ENCODE measurements at regions not wholly inside any gene's neighbourhood (a gene's known extent, or its start where the extent isn't known, plus 50 kb on each side); places are given as distances from the start of the nearest gene placed in this dataset.

DNA sequence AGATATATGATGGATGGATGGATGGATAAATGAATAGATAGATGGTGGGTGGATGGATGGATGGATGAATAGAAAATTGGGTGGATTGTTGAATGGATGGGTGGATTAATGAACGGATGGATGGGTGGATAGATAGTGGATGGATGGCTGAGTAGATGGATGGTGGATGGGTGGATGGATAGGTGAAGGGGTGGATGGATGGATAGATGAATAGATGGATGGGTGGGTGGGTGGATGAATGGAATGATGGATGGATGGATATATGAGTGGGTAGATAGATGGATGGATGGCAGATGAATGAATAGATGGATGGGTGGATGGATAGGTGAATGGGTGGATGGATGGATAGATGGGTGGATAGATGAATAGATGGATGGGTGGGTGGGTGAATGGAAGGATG lies 80.7 kb upstream of the NEDD9 start:
- Histone ChIP-seq H2AFZ (ENCODE audit: low read depth, low read length, severe bottlenecking) (no peak overlapping the region), H3K4me3 (ENCODE audit: insufficient read depth, low read length, poor library complexity, severe bottlenecking) (no peak overlapping the region), H3K27ac (ENCODE audit: low read depth, low read length) (no peak overlapping the region), H3K9ac (ENCODE audit: low read length) (no peak overlapping the region), H3K9me2 (replicated peaks; ENCODE audit: insufficient read depth, low read length) (no peaks in the 10 kb centered on the region), H3K27me3 (ENCODE audit: low read length) (no peaks in the 10 kb centered on the region), H3K4me2 (ENCODE audit: low read depth, low read length, poor library complexity, severe bottlenecking) (no peak overlapping the region), H3K79me2 (ENCODE audit: insufficient read depth, low read length) (peaks cover 27% of the 10 kb centered on the region), H3K9me3 (ENCODE audit: insufficient read depth, low read length) (no peaks in the 10 kb centered on the region), H4K20me1 (ENCODE audit: low read depth, low read length) (no peaks in the 10 kb centered on the region), H3F3A (ENCODE audit: insufficient read depth) (no peaks in the 10 kb centered on the region), H3K36me3 (ENCODE audit: low read length) (peaks cover 3% of the 10 kb centered on the region; the same call in 1 of the 2 replicates)
- TF ChIP-seq, protein P1, sequence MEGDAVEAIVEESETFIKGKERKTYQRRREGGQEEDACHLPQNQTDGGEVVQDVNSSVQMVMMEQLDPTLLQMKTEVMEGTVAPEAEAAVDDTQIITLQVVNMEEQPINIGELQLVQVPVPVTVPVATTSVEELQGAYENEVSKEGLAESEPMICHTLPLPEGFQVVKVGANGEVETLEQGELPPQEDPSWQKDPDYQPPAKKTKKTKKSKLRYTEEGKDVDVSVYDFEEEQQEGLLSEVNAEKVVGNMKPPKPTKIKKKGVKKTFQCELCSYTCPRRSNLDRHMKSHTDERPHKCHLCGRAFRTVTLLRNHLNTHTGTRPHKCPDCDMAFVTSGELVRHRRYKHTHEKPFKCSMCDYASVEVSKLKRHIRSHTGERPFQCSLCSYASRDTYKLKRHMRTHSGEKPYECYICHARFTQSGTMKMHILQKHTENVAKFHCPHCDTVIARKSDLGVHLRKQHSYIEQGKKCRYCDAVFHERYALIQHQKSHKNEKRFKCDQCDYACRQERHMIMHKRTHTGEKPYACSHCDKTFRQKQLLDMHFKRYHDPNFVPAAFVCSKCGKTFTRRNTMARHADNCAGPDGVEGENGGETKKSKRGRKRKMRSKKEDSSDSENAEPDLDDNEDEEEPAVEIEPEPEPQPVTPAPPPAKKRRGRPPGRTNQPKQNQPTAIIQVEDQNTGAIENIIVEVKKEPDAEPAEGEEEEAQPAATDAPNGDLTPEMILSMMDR (IDR thresholded peaks at IDR 0.05; ENCODE audit: insufficient read depth, low read length, poor library complexity, severe bottlenecking) = no peak
- TF ChIP-seq EZH2phosphoT487 (conservative IDR thresholded peaks at IDR 0.05; ENCODE audit: low read length) = no peak

DNA sequence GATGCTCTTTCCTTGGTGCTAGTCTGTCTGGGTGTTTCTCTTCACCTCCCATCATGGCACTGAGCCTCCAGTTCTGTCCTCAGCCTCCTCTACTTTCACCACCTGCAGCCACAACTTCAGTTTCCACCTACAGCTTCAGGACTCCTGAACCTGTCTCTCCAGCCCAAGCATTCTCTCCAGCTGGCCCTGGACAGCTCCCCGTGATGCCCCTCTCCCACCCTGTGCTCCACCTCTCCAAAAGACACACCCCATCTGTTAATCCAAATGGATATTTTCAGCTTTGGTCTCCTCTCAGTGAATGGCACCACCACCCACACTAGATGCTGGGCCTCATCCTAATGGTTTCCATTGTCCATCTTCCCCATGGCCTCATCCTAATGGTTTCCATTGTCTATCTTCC lies 79.5 kb upstream of the NEDD9 start:
- Histone ChIP-seq H4K20me1 (ENCODE audit: low read depth, low read length) (no peaks in the 10 kb centered on the region), H3K9ac (ENCODE audit: low read length) (no peak overlapping the region), H3K36me3 (ENCODE audit: low read length) (peaks cover 3% of the 10 kb centered on the region; the same call in 1 of the 2 replicates), H2AFZ (ENCODE audit: low read depth, low read length, severe bottlenecking) (no peak overlapping the region), H3K79me2 (ENCODE audit: insufficient read depth, low read length) (peaks cover 32% of the 10 kb centered on the region), H3K4me2 (ENCODE audit: low read depth, low read length, poor library complexity, severe bottlenecking) (no peak overlapping the region), H3K27ac (ENCODE audit: low read depth, low read length) (no peak overlapping the region), H3K9me3 (ENCODE audit: insufficient read depth, low read length) (no peaks in the 10 kb centered on the region), H3K27me3 (ENCODE audit: low read length) (no peaks in the 10 kb centered on the region), H3K9me2 (replicated peaks; ENCODE audit: insufficient read depth, low read length) (no peaks in the 10 kb centered on the region), H3K4me3 (ENCODE audit: insufficient read depth, low read length, poor library complexity, severe bottlenecking) (no peak overlapping the region), H3F3A (ENCODE audit: insufficient read depth) (no peaks in the 10 kb centered on the region)
- TF ChIP-seq EZH2phosphoT487 (conservative IDR thresholded peaks at IDR 0.05; ENCODE audit: low read length) = no peak
- TF ChIP-seq, protein P1 (IDR thresholded peaks at IDR 0.05; ENCODE audit: insufficient read depth, low read length, poor library complexity, severe bottlenecking) = no peak

DNA sequence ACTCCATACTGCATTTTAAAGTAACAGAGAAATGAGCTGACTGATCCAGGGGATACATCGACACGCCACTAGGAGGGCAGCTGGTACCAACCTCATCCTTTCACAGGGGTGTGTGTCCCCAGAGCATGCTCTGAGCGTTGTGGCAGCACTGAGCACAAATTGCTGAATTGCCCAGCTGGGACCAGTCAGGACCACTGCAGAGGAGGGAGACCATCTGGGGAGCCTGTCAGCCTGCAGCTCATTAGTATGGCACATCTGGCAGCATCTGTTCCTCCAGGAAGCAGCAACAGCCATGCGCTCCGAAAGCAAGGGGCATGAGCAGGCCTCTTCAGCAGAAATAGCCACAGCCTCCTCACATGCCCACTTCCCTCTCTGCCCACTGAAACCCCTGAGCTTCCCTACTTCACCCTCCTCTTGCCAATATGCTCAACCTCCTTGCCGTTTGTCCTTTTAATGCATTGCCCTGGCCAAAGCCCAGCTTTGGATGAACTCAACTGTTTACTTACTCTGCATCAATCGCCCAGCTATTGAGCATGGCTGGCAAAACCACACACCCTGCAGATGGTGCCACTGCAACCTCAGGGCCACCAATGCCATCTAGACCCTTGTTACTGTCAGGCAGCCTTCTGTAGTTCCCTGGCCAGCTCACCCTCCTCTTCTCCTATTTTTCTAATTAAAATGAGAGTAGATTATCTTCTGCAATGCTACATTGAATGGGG lies 77.6 kb upstream of the NEDD9 start:
- no peaks in the 10 kb centered on the region for H3K27me3 ChIP-seq (ENCODE audit: low read length)
- no peak overlapping the region for H3K9ac ChIP-seq (ENCODE audit: low read length)
- no peak overlapping the region for H2AFZ ChIP-seq (ENCODE audit: low read depth, low read length, severe bottlenecking)
- no peaks in the 10 kb centered on the region for H3K9me2 ChIP-seq (replicated peaks; ENCODE audit: insufficient read depth, low read length)
- H3K4me2 ChIP-seq (ENCODE audit: low read depth, low read length, poor library complexity, severe bottlenecking) = no peak overlapping the region
- H3K4me3 ChIP-seq (ENCODE audit: insufficient read depth, low read length, poor library complexity, severe bottlenecking) = no peak overlapping the region
- H3K79me2 ChIP-seq (ENCODE audit: insufficient read depth, low read length) = peaks cover 32% of the 10 kb centered on the region
- no peaks in the 10 kb centered on the region for H4K20me1 ChIP-seq (ENCODE audit: low read depth, low read length)
- H3K27ac ChIP-seq (ENCODE audit: low read depth, low read length) = no peak overlapping the region
- peaks cover 12% of the 10 kb centered on the region for H3K36me3 ChIP-seq (ENCODE audit: low read length)
- TF ChIP-seq, protein P1 (IDR thresholded peaks at IDR 0.05; ENCODE audit: insufficient read depth, low read length, poor library complexity, severe bottlenecking) = no peak
- no peak for TF ChIP-seq EZH2phosphoT487 (conservative IDR thresholded peaks at IDR 0.05; ENCODE audit: low read length)
- H3K9me3 ChIP-seq (ENCODE audit: insufficient read depth, low read length) = no peaks in the 10 kb centered on the region
- no peaks in the 10 kb centered on the region for H3F3A ChIP-seq (ENCODE audit: insufficient read depth)

All from SU-DHL-6 (cell line).